IPS DF 6.9 (cell line): ENCODE measurements at regions not wholly inside any gene's neighbourhood (a gene's known extent, or its start where the extent isn't known, plus 50 kb on each side); places are given as distances from the start of the nearest gene placed in this dataset.
"Not testable (repeated sequence)": the region's sequence is repeated elsewhere in the genome, so short reads cannot be mapped to it uniquely, and the experiment has no call there.

ENCODE experiments used
- DNase-seq: peaks from one replicate; pipeline ENCODE4 v3.0.0-alpha.2; 2013; ENCODE audit warnings: low read depth, low spot score
- H3K27ac ChIP-seq: one replicate; pipeline ENCODE4 v1.5.1; 2013; ENCODE audit warnings: low read length, control low read depth
- H3K27me3 ChIP-seq: 2 replicates; pipeline ENCODE4 v1.6.1; 2013; ENCODE audit warnings: mild to moderate bottlenecking, low read length; ENCODE audit not compliant: control insufficient read depth, insufficient read depth
- H3K36me3 ChIP-seq: 2 replicates; pipeline ENCODE4 v1.6.1; 2013; ENCODE audit warnings: low read length; ENCODE audit not compliant: control insufficient read depth, insufficient read depth
- H3K4me1 ChIP-seq: 2 replicates; pipeline ENCODE4 v1.6.1; 2013; ENCODE audit warnings: low read length; ENCODE audit not compliant: control insufficient read depth, insufficient read depth
- H3K4me3 ChIP-seq: 2 replicates; pipeline ENCODE4 v1.5.1; 2013; ENCODE audit warnings: mild to moderate bottlenecking, low read length
- H3K9me3 ChIP-seq: 2 replicates; pipeline ENCODE4 v1.6.1; 2013; ENCODE audit warnings: low read length, inconsistent platforms; ENCODE audit not compliant: control insufficient read depth, insufficient read depth
- WGBS: extraction: QIAGEN DNeasy Blood & Tissue Kit; methylation state at CpG from one replicate; pipeline ENCODE4 v1.1.7; 2013; ENCODE audit warnings: mixed read lengths, missing lambda C conversion rate; ENCODE audit not compliant: insufficient read length, insufficient coverage; 5-methylcytosine and 5-hydroxymethylcytosine counted together

DNA sequence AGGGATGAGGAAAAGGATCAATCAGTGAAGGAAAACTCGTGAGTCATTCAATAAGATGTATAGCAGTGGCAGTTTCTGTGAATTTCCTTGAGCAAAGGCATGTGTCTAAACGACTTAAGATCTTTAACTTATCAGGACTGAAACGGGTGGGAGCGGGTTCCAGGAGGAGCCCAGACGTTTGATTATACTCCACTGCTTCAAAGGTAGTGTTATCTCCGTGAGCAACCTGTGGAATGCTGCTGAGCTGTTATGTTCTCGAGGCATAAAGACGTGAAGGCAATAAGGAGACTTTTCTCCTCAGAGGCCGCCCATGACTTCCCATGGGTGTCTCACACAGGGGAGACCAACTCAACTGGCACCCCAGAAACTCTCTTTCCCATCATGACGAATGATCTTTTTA lies 72.7 kb upstream of the DLGAP1 start:
- H3K27me3 ChIP-seq, H3K4me1 ChIP-seq, H3K27ac ChIP-seq, H3K36me3 ChIP-seq, H3K9me3 ChIP-seq, DNase-seq, H3K4me3 ChIP-seq: not testable (repeated sequence)
- no CpG with 5 or more reads among the region's 10 CpGs for WGBS

DNA sequence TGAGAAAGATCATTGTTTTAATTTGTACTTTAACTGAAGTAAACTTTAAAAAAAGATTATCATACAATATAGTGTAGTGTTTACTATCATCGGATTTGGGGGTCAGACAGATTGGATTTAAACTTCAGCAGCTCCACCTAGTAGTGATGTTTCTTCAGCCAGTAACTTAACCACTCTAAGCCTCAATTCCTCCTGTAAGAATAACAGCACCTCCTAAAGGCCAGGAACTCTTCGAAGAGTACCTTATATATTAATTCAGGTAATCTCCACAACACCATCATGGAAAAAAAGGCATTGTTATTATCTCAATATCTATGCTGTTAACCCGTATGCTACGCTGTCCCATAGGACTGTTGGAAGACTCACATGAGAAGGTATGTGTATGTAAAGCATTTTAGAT lies 69.0 kb upstream of the DLGAP1 start:
- no CpG with 5 or more reads among the region's 4 CpGs for WGBS
- Histone ChIP-seq H3K9me3 (no peaks in the 10 kb centered on the region), H3K4me3 (no peak overlapping the region), H3K36me3 (no peaks in the 10 kb centered on the region), H3K4me1 (no peaks in the 10 kb centered on the region), H3K27ac (no peak overlapping the region), H3K27me3 (no peaks in the 10 kb centered on the region)
- DNase-seq, result no peak

DNA sequence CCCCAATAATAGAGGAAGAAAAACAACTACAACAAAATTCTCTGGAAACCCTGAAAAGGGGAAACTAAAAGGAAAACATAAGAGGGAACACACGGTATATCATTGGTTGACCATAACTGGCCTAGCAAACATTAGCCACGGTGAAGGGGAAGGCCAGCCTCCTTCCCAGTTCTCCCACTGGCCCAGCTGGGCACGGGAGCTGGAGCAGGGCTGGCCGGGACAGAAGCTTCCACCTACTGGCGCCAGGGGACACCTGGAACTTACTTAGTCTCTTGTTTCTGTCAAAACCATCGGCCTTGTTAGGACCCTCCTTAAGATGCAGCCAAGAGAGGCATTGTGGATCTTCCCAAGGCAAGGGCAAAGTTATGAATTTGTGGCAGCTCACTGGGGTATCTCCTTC lies 56.1 kb upstream of the DLGAP1 start:
- no peaks in the 10 kb centered on the region for H3K27me3 ChIP-seq
- no peak overlapping the region for H3K4me3 ChIP-seq
- no peak for DNase-seq
- no peaks in the 10 kb centered on the region for H3K36me3 ChIP-seq
- WGBS, result no CpG with 5 or more reads among the region's 6 CpGs
- H3K9me3 ChIP-seq, result no peaks in the 10 kb centered on the region
- no peak overlapping the region for H3K27ac ChIP-seq
- no peaks in the 10 kb centered on the region for H3K4me1 ChIP-seq

DNA sequence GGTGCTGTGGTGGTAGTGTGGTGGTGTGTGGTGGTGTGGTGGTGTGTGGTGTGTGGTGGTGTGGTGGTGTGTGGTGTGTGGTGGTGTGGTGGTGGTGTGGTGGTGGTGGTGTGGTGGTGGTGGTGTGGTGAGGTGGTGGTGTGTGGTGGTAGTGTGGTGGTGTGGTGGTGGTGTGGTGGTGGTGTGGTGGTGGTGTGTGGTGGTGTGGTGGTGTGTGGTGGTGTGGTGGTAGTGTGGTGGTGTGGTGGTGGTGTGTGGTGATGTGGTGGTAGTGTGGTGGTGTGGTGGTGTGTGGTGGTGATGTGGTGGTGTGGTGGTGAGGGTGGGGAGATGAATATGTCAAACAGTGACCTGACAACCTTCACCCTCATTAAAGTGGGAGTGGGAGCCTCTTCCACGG lies 55.6 kb upstream of the DLGAP1 start:
- Histone ChIP-seq H3K9me3 (no peaks in the 10 kb centered on the region), H3K4me1 (no peaks in the 10 kb centered on the region), H3K4me3 (no peak overlapping the region), H3K36me3 (no peaks in the 10 kb centered on the region), H3K27me3 (no peaks in the 10 kb centered on the region), H3K27ac (no peak overlapping the region)
- no CpG with 5 or more reads among the region's 1 CpG for WGBS
- DNase-seq, result no peak

DNA sequence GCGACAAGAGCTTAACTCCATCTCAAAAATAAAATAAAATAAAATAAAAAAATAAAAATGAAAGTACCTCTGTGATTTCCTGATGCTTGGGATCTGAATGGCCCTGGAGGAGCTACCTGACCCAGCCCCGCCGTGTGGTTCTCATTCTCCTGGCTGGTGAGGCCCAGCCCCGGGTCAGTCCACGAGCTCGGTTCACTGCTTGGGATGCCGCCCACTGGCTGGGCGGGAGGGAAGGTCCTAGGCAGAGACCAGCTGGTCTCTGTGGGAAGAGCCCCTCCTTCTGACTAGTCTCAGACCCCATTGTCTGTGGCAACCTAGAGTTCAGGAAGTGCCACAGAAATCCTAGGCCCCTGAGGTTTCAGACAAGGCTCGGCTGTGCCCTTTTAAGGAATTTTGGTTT lies 55.1 kb upstream of the DLGAP1 start:
- H3K27me3 ChIP-seq, result no peaks in the 10 kb centered on the region
- no peak overlapping the region for H3K4me3 ChIP-seq
- no CpG with 5 or more reads among the region's 9 CpGs for WGBS
- H3K36me3 ChIP-seq, result no peaks in the 10 kb centered on the region
- H3K27ac ChIP-seq, result no peak overlapping the region
- no peaks in the 10 kb centered on the region for H3K9me3 ChIP-seq
- no peak for DNase-seq
- no peaks in the 10 kb centered on the region for H3K4me1 ChIP-seq
